ENCODE measurements at regions not wholly inside any gene's neighbourhood (a gene's known extent, or its start where the extent isn't known, plus 50 kb on each side); places are given as distances from the start of the nearest gene placed in this dataset.

GRCh38 chr12:124418156-124418555, 123.3 kb downstream of the RFLNA start:
- no peak for TF ChIP-seq CTCF (conservative IDR thresholded peaks at IDR 0.05)
- no peak for DNase-seq (ENCODE audit: low read depth, low spot score)
- H3K4me1 Mint-ChIP-seq = no peaks in the 10 kb centered on the region
- H3K27ac Mint-ChIP-seq (ENCODE audit: unreplicated experiment) = no peak overlapping the region
- H3K27me3 Mint-ChIP-seq (ENCODE audit: low read depth) = no peaks in the 10 kb centered on the region
- H3K36me3 Mint-ChIP-seq (ENCODE audit: low read depth) = peaks cover 27% of the 10 kb centered on the region
- no peak overlapping the region for H3K4me3 Mint-ChIP-seq
- no peaks in the 10 kb centered on the region for H3K9me3 Mint-ChIP-seq

DNA sequence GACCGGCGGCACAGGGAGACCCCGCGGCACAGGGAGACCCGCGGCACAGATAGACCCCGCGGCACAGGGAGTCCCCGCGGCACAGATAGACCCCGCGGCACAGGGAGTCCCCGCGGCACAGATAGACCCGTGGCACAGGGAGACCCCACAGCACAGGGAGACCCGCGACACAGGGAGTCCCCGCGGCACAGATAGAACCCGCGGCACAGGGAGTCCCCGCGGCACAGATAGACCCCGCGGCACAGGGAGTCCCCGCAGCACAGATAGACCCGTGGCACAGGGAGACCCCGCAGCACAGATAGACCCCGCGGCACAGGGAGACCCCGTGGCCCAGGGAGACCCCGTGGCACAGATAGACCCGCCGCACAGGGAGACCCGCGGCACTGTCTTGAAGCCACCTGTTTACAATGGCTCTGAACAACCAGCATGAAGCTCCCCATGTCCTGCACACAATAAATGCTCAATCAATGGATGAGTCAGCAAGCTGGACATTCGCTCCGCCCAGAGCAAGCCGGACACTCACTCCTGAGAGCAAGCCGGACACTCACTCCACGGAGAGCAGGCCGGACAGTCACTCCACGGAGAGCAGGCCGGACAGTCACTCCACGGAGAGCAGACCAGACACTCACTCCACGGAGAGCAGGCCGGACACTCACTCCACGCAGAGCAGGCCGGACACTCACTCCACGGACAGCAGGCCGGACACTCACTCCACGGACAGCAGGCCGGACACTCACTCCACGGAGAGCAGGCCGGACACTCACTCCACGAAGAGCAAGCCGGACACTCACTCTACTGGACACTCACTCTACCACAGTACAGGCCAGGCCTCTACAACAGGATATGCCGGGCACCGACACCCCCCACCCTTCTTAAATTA, 121.9 kb downstream of the RFLNA start:
- no peak for DNase-seq (ENCODE audit: low read depth, low spot score)
- peaks cover 27% of the 10 kb centered on the region for H3K36me3 Mint-ChIP-seq (ENCODE audit: low read depth)
- no peaks in the 10 kb centered on the region for H3K27me3 Mint-ChIP-seq (ENCODE audit: low read depth)
- no peak for TF ChIP-seq CTCF (conservative IDR thresholded peaks at IDR 0.05)
- no peaks in the 10 kb centered on the region for H3K4me1 Mint-ChIP-seq
- peak overlapping the region; percentile 43 for H3K27ac Mint-ChIP-seq (ENCODE audit: unreplicated experiment)
- no peak overlapping the region for H3K4me3 Mint-ChIP-seq
- no peaks in the 10 kb centered on the region for H3K9me3 Mint-ChIP-seq

DNA sequence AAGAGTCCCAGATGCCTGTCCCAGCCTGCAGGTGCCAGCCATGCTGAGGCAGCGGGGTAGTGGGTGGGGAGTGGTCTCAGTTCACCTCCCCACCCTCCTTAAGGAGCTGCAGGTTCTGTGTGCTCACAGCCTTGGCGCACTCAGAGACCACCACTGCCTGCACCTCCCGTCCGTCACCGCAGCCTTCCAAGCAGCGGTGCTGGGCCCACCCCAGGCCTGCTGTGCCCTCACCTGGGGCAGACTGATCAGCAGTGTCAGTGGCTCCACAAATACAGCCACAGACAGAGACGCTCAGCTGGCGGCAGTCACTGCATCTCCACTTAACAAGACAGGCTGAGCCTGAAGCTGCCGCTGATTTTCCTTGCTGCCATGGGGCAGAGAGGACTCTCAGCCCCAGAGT, 120.2 kb downstream of the RFLNA start:
- Mint-ChIP-seq H3K4me1 (peaks cover 9% of the 10 kb centered on the region), H3K4me3 (no peak overlapping the region), H3K27me3 (ENCODE audit: low read depth) (no peaks in the 10 kb centered on the region), H3K27ac (ENCODE audit: unreplicated experiment) (no peak overlapping the region), H3K36me3 (ENCODE audit: low read depth) (peaks cover 19% of the 10 kb centered on the region), H3K9me3 (no peaks in the 10 kb centered on the region)
- DNase-seq (ENCODE audit: low read depth, low spot score) = no peak
- TF ChIP-seq CTCF (conservative IDR thresholded peaks at IDR 0.05) = no peak

GRCh38 chr12:124413915-124414314, 119.0 kb downstream of the RFLNA start:
- Mint-ChIP-seq H3K4me1 (peaks cover 9% of the 10 kb centered on the region), H3K9me3 (no peaks in the 10 kb centered on the region), H3K27ac (ENCODE audit: unreplicated experiment) (no peak overlapping the region), H3K4me3 (no peak overlapping the region), H3K36me3 (ENCODE audit: low read depth) (peaks cover 8% of the 10 kb centered on the region), H3K27me3 (ENCODE audit: low read depth) (no peaks in the 10 kb centered on the region)
- TF ChIP-seq CTCF (conservative IDR thresholded peaks at IDR 0.05) = no peak
- DNase-seq (ENCODE audit: low read depth, low spot score) = no peak

DNA sequence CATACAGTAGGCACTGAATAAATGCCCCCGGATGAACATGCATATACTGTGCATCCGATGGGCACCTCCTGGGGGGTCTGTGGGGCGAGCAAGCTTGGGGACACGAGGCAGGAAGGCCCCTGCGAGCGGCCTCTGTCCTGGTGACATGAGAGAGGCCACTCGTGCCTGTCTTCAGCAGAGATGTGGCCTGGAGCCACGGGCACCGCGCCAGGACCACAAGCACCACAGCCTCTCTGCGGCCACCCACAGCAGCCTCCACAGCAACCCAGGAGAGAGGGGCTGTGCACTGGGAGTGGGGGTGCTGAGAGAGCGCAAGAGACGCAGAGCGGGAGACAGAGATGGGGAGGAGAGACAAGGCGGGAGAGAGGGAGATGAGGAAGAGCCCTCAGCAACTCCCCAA, 118.5 kb downstream of the RFLNA start:
- Mint-ChIP-seq H3K4me1 (peaks cover 9% of the 10 kb centered on the region), H3K27ac (ENCODE audit: unreplicated experiment) (peak overlapping the region; percentile 39), H3K4me3 (no peak overlapping the region), H3K36me3 (ENCODE audit: low read depth) (peaks cover 7% of the 10 kb centered on the region), H3K9me3 (no peaks in the 10 kb centered on the region), H3K27me3 (ENCODE audit: low read depth) (no peaks in the 10 kb centered on the region)
- DNase-seq (ENCODE audit: low read depth, low spot score) = no peak
- TF ChIP-seq CTCF (conservative IDR thresholded peaks at IDR 0.05) = no peak

Data from neural crest cell (in vitro differentiated cells).